Lung (tissue), 11 donors: ENCODE measurements at regions not wholly inside any gene's neighbourhood (a gene's known extent, or its start where the extent isn't known, plus 50 kb on each side); places are given as distances from the start of the nearest gene placed in this dataset.

Experiments
- ATAC-seq: fragments of 200-7000 bp; cut with Tn5 transposase; one replicate; pipeline ENCODE4 v1.9.1; 2020; ENCODE audit warnings: moderate number of reproducible peaks; ENCODE audit not compliant: insufficient read depth, low FRiP score
- DNase-seq, 3 donors: peaks; one replicate each; pipeline ENCODE4 v3.0.0-alpha.2; 2013 to 2017
- H3K27ac ChIP-seq, 2 donors: one replicate each; pipeline ENCODE4 v1.5.1; 2013; ENCODE audit warnings: mild to moderate bottlenecking in 2 of 2, moderate library complexity in 2 of 2, control low read depth in 1 of 2, inconsistent platforms in 1 of 2, low read depth in 1 of 2, low read length in 1 of 2
- H3K27me3 ChIP-seq, 3 donors: one replicate each; pipeline ENCODE4 v1.5.1; 2013; ENCODE audit warnings: low read length in 2 of 3; ENCODE audit not compliant: control insufficient read depth in 3 of 3, insufficient read depth in 3 of 3
- H3K36me3 ChIP-seq, 4 donors: one replicate each; pipeline ENCODE4 v1.5.1; 2013; ENCODE audit warnings: low read length in 4 of 4, mild to moderate bottlenecking in 1 of 4, moderate library complexity in 1 of 4; ENCODE audit not compliant: control insufficient read depth in 4 of 4, insufficient read depth in 4 of 4
- H3K4me1 ChIP-seq, 5 donors: one replicate each; pipeline ENCODE4 v1.5.1; 2013; ENCODE audit warnings: low read length in 5 of 5, mild to moderate bottlenecking in 2 of 5, moderate library complexity in 1 of 5; ENCODE audit not compliant: control insufficient read depth in 5 of 5, insufficient read depth in 5 of 5
- H3K4me3 ChIP-seq: one replicate; pipeline ENCODE4 v1.5.1; 2013; ENCODE audit warnings: mild to moderate bottlenecking, control low read depth, moderate library complexity
- H3K9ac ChIP-seq, 2 donors: one replicate each; pipeline ENCODE4 v1.5.1; 2013; ENCODE audit warnings: low read length in 2 of 2, control low read depth in 1 of 2; ENCODE audit not compliant: insufficient read depth in 1 of 2
- H3K9me3 ChIP-seq, 4 donors: one replicate each; pipeline ENCODE4 v1.5.1; 2013; ENCODE audit warnings: low read length in 3 of 4, mild to moderate bottlenecking in 1 of 4, moderate library complexity in 1 of 4; ENCODE audit not compliant: control insufficient read depth in 4 of 4, insufficient read depth in 3 of 4
- CTCF ChIP-seq: IDR thresholded peaks from 2 replicates; pipeline ENCODE4 v1.5.1; 2012; ENCODE audit warnings: mild to moderate bottlenecking; ENCODE audit errors: control extremely low read depth, extremely low read depth
- WGBS, 2 donors: extraction: QIAGEN DNeasy Blood & Tissue Kit; methylation state at CpG; one replicate each; pipeline ENCODE4 v1.1.7; 2013; 5-methylcytosine and 5-hydroxymethylcytosine counted together
- donor health status: control.
- donor health status: control.
- donor health status: Bipolar disorder and iron deficiency.
- donor health status: healthy.
- donor health status: DM: yes; HTN: yes; CAD: no.

DNA sequence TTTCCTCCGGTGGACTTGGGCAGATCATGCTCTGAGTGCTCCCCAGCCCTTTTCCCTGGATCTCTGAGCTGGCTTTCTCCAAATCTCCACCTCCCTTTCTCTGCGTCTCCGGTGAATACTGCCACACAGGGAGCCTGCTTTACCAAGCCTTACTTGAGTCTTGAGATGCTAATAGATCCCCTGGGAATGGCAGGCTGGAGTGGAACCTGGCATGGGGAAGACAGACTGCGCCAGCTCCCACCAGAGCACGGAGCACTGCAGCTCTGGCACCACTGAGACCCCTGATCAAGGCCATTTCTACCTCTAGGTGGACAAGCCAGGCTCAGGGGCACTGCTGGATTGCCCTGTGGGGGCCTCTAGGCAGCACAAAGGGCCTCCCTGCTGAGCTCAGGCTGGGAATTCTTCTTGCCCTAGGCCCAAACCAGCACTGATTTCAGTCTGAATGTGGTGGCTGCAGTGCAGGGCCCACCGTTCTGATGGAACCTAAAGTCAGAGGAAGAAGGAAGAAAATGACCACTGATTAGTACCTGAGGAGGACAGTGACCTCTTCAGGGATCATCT, 74.3 kb upstream of the CRHR1 start:
- H3K4me1 ChIP-seq = no peaks in the 10 kb centered on the region
- DNase-seq (no peak), ATAC-seq (no peak)
- no peaks in the 10 kb centered on the region for H3K27me3 ChIP-seq
- no peak overlapping the region for H3K4me3 ChIP-seq
- H3K27ac ChIP-seq = no peak overlapping the region
- TF ChIP-seq CTCF = no peak
- H3K36me3 ChIP-seq = no peaks in the 10 kb centered on the region
- H3K9me3 ChIP-seq = peaks cover 0 to 3% (median 0%) of the 10 kb centered on the region in 4 donors
- H3K9ac ChIP-seq = no peak overlapping the region
- 69 to 74% methylated on average over 6 of the region's 6 CpGs for WGBS, 2 donors

- H3K4me1 ChIP-seq = no peaks in the 10 kb centered on the region
- H3K27ac ChIP-seq = no peak overlapping the region
- no peak for ATAC-seq
- 72 to 87% methylated on average over 3 of the region's 3 CpGs for WGBS, 2 donors
- H3K4me3 ChIP-seq = no peak overlapping the region
- H3K9me3 ChIP-seq = no peaks in the 10 kb centered on the region
- H3K36me3 ChIP-seq = no peaks in the 10 kb centered on the region
- TF ChIP-seq CTCF = no peak
- no peak for DNase-seq
- peaks cover 0 to 5% (median 3%) of the 10 kb centered on the region in 3 donors for H3K27me3 ChIP-seq
- H3K9ac ChIP-seq = no peak overlapping the region
Observed at GRCh38 chr17:45715787-45716186, 68.3 kb upstream of the CRHR1 start.

GRCh38 chr17:45718791-45719190, 65.3 kb upstream of the CRHR1 start:
- peaks cover 0 to 2% (median 0%) of the 10 kb centered on the region in 4 donors for H3K9me3 ChIP-seq
- H3K9ac ChIP-seq = no peak overlapping the region
- ATAC-seq = no peak
- TF ChIP-seq CTCF = no peak
- H3K36me3 ChIP-seq = no peaks in the 10 kb centered on the region
- H3K27me3 ChIP-seq = peaks cover 0 to 5% (median 3%) of the 10 kb centered on the region in 3 donors
- no peak overlapping the region for H3K4me3 ChIP-seq
- no peaks in the 10 kb centered on the region for H3K4me1 ChIP-seq
- WGBS, 2 donors = 67 to 81% methylated on average over 5 of the region's 5 CpGs
- no peak overlapping the region for H3K27ac ChIP-seq
- DNase-seq = no peak
